Type B pancreatic cell (in vitro differentiated cells): ENCODE measurements at regions not wholly inside any gene's neighbourhood (a gene's known extent, or its start where the extent isn't known, plus 50 kb on each side); places are given as distances from the start of the nearest gene placed in this dataset.

ENCODE experiments used
- DNase-seq: peaks from one replicate; pipeline ENCODE4 v3.0.0; 2021; ENCODE audit warnings: mixed read lengths; ENCODE audit not compliant: unreplicated experiment; ENCODE audit errors: extremely low spot score
- H3K27ac Mint-ChIP-seq: 2 replicates; pipeline ENCODE4 v1.8.0; 2021; ENCODE audit warnings: mild to moderate bottlenecking, mixed read lengths
- H3K27me3 Mint-ChIP-seq: 2 replicates; pipeline ENCODE4 v1.8.0; 2021; ENCODE audit warnings: mixed read lengths
- H3K36me3 Mint-ChIP-seq: 2 replicates; pipeline ENCODE4 v1.8.0; 2021; ENCODE audit warnings: mixed read lengths
- H3K4me1 Mint-ChIP-seq: one replicate; pipeline ENCODE4 v1.8.0; 2021; ENCODE audit warnings: mixed read lengths; ENCODE audit not compliant: unreplicated experiment
- H3K4me3 Mint-ChIP-seq: 2 replicates; pipeline ENCODE4 v1.8.0; 2021; ENCODE audit warnings: mild to moderate bottlenecking, mixed read lengths
- H3K9me3 Mint-ChIP-seq: 2 replicates; pipeline ENCODE4 v1.8.0; 2021; ENCODE audit warnings: mixed read lengths
- CTCF ChIP-seq: fragments of 200-600 bp; sonication (generic); conservative IDR thresholded peaks from 2 replicates; pipeline ENCODE4 v1.5.0; 2021; ENCODE audit warnings: antibody characterized with exemption, mild to moderate bottlenecking

- H3K4me3 Mint-ChIP-seq: no peak overlapping the region
- no peak overlapping the region for H3K27ac Mint-ChIP-seq
- H3K9me3 Mint-ChIP-seq: no peaks in the 10 kb centered on the region
- TF ChIP-seq CTCF: no peak
- DNase-seq: no peak
- H3K4me1 Mint-ChIP-seq: no peaks in the 10 kb centered on the region
- no peaks in the 10 kb centered on the region for H3K27me3 Mint-ChIP-seq
- H3K36me3 Mint-ChIP-seq: no peaks in the 10 kb centered on the region
Observed at GRCh38 chrX:43357741-43358140, 298.4 kb upstream of the MAOA start.

GRCh38 chrX:43373032-43373431 is 283.1 kb upstream of the MAOA start:
- TF ChIP-seq CTCF: no peak
- Mint-ChIP-seq H3K27ac (no peak overlapping the region), H3K36me3 (no peaks in the 10 kb centered on the region), H3K9me3 (no peaks in the 10 kb centered on the region), H3K4me3 (no peak overlapping the region), H3K4me1 (no peaks in the 10 kb centered on the region), H3K27me3 (no peaks in the 10 kb centered on the region)
- DNase-seq: no peak

- no peaks in the 10 kb centered on the region for H3K27me3 Mint-ChIP-seq
- H3K36me3 Mint-ChIP-seq: no peaks in the 10 kb centered on the region
- no peak overlapping the region for H3K4me3 Mint-ChIP-seq
- no peak overlapping the region for H3K27ac Mint-ChIP-seq
- no peaks in the 10 kb centered on the region for H3K4me1 Mint-ChIP-seq
- no peak for DNase-seq
- H3K9me3 Mint-ChIP-seq: no peaks in the 10 kb centered on the region
- TF ChIP-seq CTCF: no peak
Observed at GRCh38 chrX:43375136-43375535, 281.0 kb upstream of the MAOA start.

- no peak for DNase-seq
- H3K4me3 Mint-ChIP-seq: no peak overlapping the region
- no peaks in the 10 kb centered on the region for H3K4me1 Mint-ChIP-seq
- no peaks in the 10 kb centered on the region for H3K27me3 Mint-ChIP-seq
- TF ChIP-seq CTCF: no peak
- H3K9me3 Mint-ChIP-seq: no peaks in the 10 kb centered on the region
- no peak overlapping the region for H3K27ac Mint-ChIP-seq
- H3K36me3 Mint-ChIP-seq: no peaks in the 10 kb centered on the region
Observed at GRCh38 chrX:43380704-43381103, 275.4 kb upstream of the MAOA start.

- Mint-ChIP-seq H3K9me3 (no peaks in the 10 kb centered on the region), H3K27ac (no peak overlapping the region), H3K27me3 (no peaks in the 10 kb centered on the region), H3K36me3 (no peaks in the 10 kb centered on the region), H3K4me1 (no peaks in the 10 kb centered on the region), H3K4me3 (no peak overlapping the region)
- no peak for TF ChIP-seq CTCF
- no peak for DNase-seq
Observed at GRCh38 chrX:43386875-43387274, 269.2 kb upstream of the MAOA start.

GRCh38 chrX:43405191-43405590 is 250.9 kb upstream of the MAOA start:
- Mint-ChIP-seq H3K27me3 (no peaks in the 10 kb centered on the region), H3K4me3 (no peak overlapping the region), H3K27ac (no peak overlapping the region), H3K4me1 (no peaks in the 10 kb centered on the region), H3K36me3 (no peaks in the 10 kb centered on the region), H3K9me3 (no peaks in the 10 kb centered on the region)
- DNase-seq: no peak
- no peak for TF ChIP-seq CTCF
